Small intestine (tissue), 7 donors: ENCODE measurements at regions not wholly inside any gene's neighbourhood (a gene's known extent, or its start where the extent isn't known, plus 50 kb on each side); places are given as distances from the start of the nearest gene placed in this dataset.

ENCODE experiments used
- DNase-seq, 2 donors: peaks; one replicate each; pipeline versions ENCODE4 v3.0.0 to v3.0.0-alpha.2; 2013
- FAIRE-seq: peaks from 2 replicates; lab custom pipeline; 2012; peaks lifted over from hg19 to GRCh38; lab: Jason Lieb, UNC
- H3K27ac ChIP-seq, 3 donors: one replicate each; pipeline ENCODE4 v1.5.1; 2013; ENCODE audit warnings: low read length in 2 of 3, mild to moderate bottlenecking in 2 of 3, control low read depth in 1 of 3, inconsistent platforms in 1 of 3, low read depth in 1 of 3, moderate library complexity in 1 of 3
- H3K27me3 ChIP-seq, 3 donors: one replicate each; pipeline ENCODE4 v1.6.1; 2013; ENCODE audit warnings: low read length in 3 of 3, inconsistent platforms in 1 of 3; ENCODE audit not compliant: control insufficient read depth in 3 of 3, insufficient read depth in 3 of 3
- H3K36me3 ChIP-seq, 3 donors: one replicate each; pipeline ENCODE4 v1.6.1; 2013; ENCODE audit warnings: low read length in 3 of 3, inconsistent platforms in 1 of 3, low read depth in 1 of 3, mild to moderate bottlenecking in 1 of 3, moderate library complexity in 1 of 3; ENCODE audit not compliant: control insufficient read depth in 3 of 3, insufficient read depth in 2 of 3
- H3K4me1 ChIP-seq, 3 donors: one replicate each; pipeline ENCODE4 v1.6.1; 2013; ENCODE audit warnings: low read length in 2 of 3, inconsistent platforms in 1 of 3, low read depth in 1 of 3, mild to moderate bottlenecking in 1 of 3, moderate library complexity in 1 of 3; ENCODE audit not compliant: control insufficient read depth in 3 of 3, insufficient read depth in 2 of 3
- H3K4me3 ChIP-seq, 3 donors: one replicate each; pipeline ENCODE4 v1.5.1; 2013; ENCODE audit warnings: low read length in 3 of 3, control low read depth in 1 of 3, inconsistent platforms in 1 of 3, low read depth in 1 of 3, mild to moderate bottlenecking in 1 of 3, moderate library complexity in 1 of 3
- H3K9me3 ChIP-seq, 2 donors: one replicate each; pipeline ENCODE4 v1.6.1; 2013; ENCODE audit warnings: low read depth in 1 of 2, low read length in 1 of 2; ENCODE audit not compliant: control insufficient read depth in 2 of 2, insufficient read depth in 1 of 2
- WGBS, 3 donors: extraction: QIAGEN DNeasy Blood & Tissue Kit; methylation state at CpG; one replicate each; pipeline ENCODE4 v1.1.7; 2013; 5-methylcytosine and 5-hydroxymethylcytosine counted together
- donor health status: healthy with polysubstance abuse.
- donor health status: control.
- donor health status: control.
- donor health status: Bipolar disorder and iron deficiency.
- donor health status: healthy.

DNA sequence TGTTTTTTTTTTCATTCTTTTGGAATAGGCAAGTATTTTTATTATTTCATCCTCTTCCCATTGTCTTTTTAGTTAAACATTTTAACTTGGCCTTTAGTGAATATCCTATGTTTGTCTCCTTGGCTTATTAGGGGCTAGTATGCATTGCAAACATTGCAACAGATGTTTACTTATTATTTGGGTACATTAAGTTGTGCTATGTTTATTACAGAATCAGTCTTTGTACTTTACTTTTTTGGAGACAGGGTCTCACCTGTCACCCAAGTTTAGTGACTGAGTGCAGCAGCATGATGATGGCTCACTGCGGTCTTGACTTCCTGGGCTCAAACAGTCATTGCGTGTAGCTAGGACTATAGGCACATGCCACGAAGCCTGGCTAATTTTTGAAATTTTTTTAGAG is 51.1 kb upstream of the NUDT6 start:
- Histone ChIP-seq H3K27ac (no peak overlapping the region), H3K4me3 (no peak overlapping the region), H3K27me3 (no peaks in the 10 kb centered on the region), H3K36me3 (peaks cover 0 to 21% (median 0%) of the 10 kb centered on the region in 3 donors), H3K4me1 (no peaks in the 10 kb centered on the region), H3K9me3 (peaks cover 0 to 24% of the 10 kb centered on the region in 2 donors)
- no peak for FAIRE-seq
- DNase-seq = no peak
- WGBS, 3 donors = 75 to 97% (median 92%) methylated on average over 3 of the region's 3 CpGs

- WGBS, 3 donors = 95 to 97% (median 96%) methylated on average over 2 of the region's 2 CpGs
- no peaks in the 10 kb centered on the region for H3K4me1 ChIP-seq
- H3K27ac ChIP-seq = no peak overlapping the region
- no peak overlapping the region for H3K4me3 ChIP-seq
- H3K36me3 ChIP-seq = peaks cover 2 to 26% (median 4%) of the 10 kb centered on the region in 3 donors
- FAIRE-seq = no peak
- no peak for DNase-seq
- no peaks in the 10 kb centered on the region for H3K27me3 ChIP-seq
- H3K9me3 ChIP-seq = peaks cover 0 to 31% of the 10 kb centered on the region in 2 donors
These were observed 53.7 kb upstream of the NUDT6 start for GRCh38 chr4:122976111-122976510.

- no peak overlapping the region for H3K4me3 ChIP-seq
- 97% methylated on average over 9 of the region's 9 CpGs for WGBS, 3 donors
- peaks cover 0 to 31% of the 10 kb centered on the region in 2 donors for H3K9me3 ChIP-seq
- FAIRE-seq = no peak
- H3K27me3 ChIP-seq = no peaks in the 10 kb centered on the region
- no peak overlapping the region for H3K27ac ChIP-seq
- DNase-seq = no peak
- H3K36me3 ChIP-seq = peaks cover 2 to 26% (median 4%) of the 10 kb centered on the region in 3 donors
- no peaks in the 10 kb centered on the region for H3K4me1 ChIP-seq
These were observed 54.7 kb upstream of the NUDT6 start for GRCh38 chr4:122977103-122977502.

GRCh38 chr4:122978109-122978508 is 55.7 kb upstream of the NUDT6 start:
- Histone ChIP-seq H3K4me3 (no peak overlapping the region), H3K9me3 (peaks cover 0 to 31% of the 10 kb centered on the region in 2 donors), H3K27me3 (no peaks in the 10 kb centered on the region), H3K27ac (no peak overlapping the region), H3K4me1 (no peaks in the 10 kb centered on the region), H3K36me3 (peaks cover 2 to 26% (median 4%) of the 10 kb centered on the region in 3 donors)
- no peak for FAIRE-seq
- no peak for DNase-seq
- WGBS, 3 donors = 95 to 100% (median 96%) methylated on average over 5 of the region's 5 CpGs

DNA sequence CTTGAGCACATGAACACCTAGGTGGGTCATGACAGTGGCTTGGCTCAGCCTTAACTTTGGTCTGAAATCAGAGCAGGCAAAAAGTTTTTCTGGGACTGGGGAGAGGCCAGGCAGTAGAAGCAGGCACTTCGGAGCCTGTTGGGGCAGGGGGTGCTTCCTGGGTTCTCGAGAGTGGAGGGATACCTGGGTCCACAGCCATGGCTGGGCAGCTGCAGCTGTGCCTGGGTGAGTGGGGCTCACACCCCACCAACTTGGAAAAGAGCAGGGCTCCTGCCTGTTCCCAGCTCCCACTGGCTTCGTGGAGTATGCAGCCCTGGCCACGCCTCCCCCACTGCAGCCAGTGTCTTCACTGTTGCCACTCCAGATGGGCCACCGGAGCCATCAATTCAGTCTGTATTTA is 56.4 kb upstream of the NUDT6 start:
- Histone ChIP-seq H3K36me3 (peaks cover 2 to 28% (median 4%) of the 10 kb centered on the region in 3 donors), H3K4me3 (no peak overlapping the region), H3K27ac (no peak overlapping the region), H3K4me1 (no peaks in the 10 kb centered on the region), H3K27me3 (no peaks in the 10 kb centered on the region), H3K9me3 (peaks cover 0 to 34% of the 10 kb centered on the region in 2 donors)
- FAIRE-seq (no peak), DNase-seq (no peak)
- 96 to 100% (median 97%) methylated on average over 5 of the region's 5 CpGs for WGBS, 3 donors

DNA sequence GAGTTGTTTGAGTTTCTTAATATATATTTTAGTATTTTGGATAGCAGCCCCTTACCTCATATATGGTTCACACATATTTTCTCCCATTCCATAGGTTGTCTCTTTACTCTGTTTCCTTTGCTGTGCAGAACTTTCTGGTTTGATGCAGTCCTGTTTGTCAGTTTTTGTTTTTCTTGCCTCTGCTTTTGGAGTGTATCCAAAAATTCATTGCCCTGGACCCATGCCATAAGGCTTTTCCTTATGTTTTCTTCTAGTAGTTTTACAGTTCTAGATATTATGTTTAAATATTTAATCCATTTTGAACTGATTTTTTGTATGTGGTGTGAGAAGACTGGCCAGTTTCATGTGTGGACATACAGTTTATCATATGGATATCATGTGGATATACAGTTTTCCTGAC is 58.5 kb upstream of the NUDT6 start:
- no peaks in the 10 kb centered on the region for H3K27me3 ChIP-seq
- no peak for DNase-seq
- FAIRE-seq = no peak
- H3K27ac ChIP-seq = no peak overlapping the region
- H3K9me3 ChIP-seq = peaks cover 0 to 31% of the 10 kb centered on the region in 2 donors
- H3K4me3 ChIP-seq = no peak overlapping the region
- peaks cover 3 to 30% (median 4%) of the 10 kb centered on the region in 3 donors for H3K36me3 ChIP-seq
- no peaks in the 10 kb centered on the region for H3K4me1 ChIP-seq

GRCh38 chr4:122988696-122989095 is 66.3 kb upstream of the NUDT6 start:
- DNase-seq (no peak), FAIRE-seq (peak; percentile 51)
- Histone ChIP-seq H3K27ac (no peak overlapping the region), H3K36me3 (peaks cover 0 to 15% (median 2%) of the 10 kb centered on the region in 3 donors), H3K4me3 (no peak overlapping the region), H3K27me3 (no peaks in the 10 kb centered on the region), H3K9me3 (peaks cover 0 to 31% of the 10 kb centered on the region in 2 donors), H3K4me1 (no peaks in the 10 kb centered on the region)
- 98 to 100% (median 98%) methylated on average over 2 of the region's 2 CpGs for WGBS, 3 donors

DNA sequence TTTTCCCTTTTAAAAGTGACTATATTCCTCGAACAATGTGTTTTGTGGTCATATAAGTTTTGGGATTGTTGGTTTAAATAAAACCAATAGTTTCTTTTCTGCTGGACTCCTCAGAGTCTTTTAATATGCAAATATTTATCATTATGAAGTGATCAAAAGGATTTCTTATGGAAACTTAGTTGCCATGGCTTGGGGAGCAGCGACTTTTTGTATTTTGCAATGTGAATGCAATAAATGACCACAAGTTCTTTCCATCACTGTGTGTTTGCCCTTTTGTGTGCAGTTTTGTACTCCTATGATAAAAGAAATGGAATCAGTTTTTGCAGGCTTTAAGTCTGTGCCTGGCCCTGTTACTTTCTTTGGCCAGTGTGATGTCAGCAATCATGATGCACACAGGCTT is 68.5 kb upstream of the NUDT6 start:
- Histone ChIP-seq H3K4me3 (no peak overlapping the region), H3K4me1 (no peaks in the 10 kb centered on the region), H3K36me3 (peaks cover 0 to 13% (median 0%) of the 10 kb centered on the region in 3 donors), H3K27ac (no peak overlapping the region), H3K27me3 (no peaks in the 10 kb centered on the region), H3K9me3 (peaks cover 0 to 25% of the 10 kb centered on the region in 2 donors)
- FAIRE-seq = no peak
- 95 to 99% (median 98%) methylated on average over 2 of the region's 2 CpGs for WGBS, 3 donors
- DNase-seq = no peak

GRCh38 chr4:122992057-122992456 is 69.7 kb upstream of the NUDT6 start:
- Histone ChIP-seq H3K36me3 (peaks cover 0 to 15% (median 0%) of the 10 kb centered on the region in 3 donors), H3K4me1 (no peaks in the 10 kb centered on the region), H3K27me3 (no peaks in the 10 kb centered on the region), H3K9me3 (peaks cover 0 to 19% of the 10 kb centered on the region in 2 donors), H3K27ac (no peak overlapping the region), H3K4me3 (no peak overlapping the region)
- DNase-seq = no peak
- FAIRE-seq = peak; percentile 26
